ENCODE measurements at regions not wholly inside any gene's neighbourhood (a gene's known extent, or its start where the extent isn't known, plus 50 kb on each side); places are given as distances from the start of the nearest gene placed in this dataset.

- CTCF ChIA-PET: no interaction called here
- POLR2A ChIA-PET: no interaction called here
These were observed 411.5 kb downstream of the NFIB start for GRCh38 chr9:13902286-13903066.

GRCh38 chr9:13901176-13901575 is 412.8 kb downstream of the NFIB start:
- ChIA-PET POLR2A (no interaction called here), CTCF (no interaction called here)

GRCh38 chr9:13900449-13900848 is 413.5 kb downstream of the NFIB start:
- ChIA-PET POLR2A (no interaction called here), CTCF (no interaction called here)

- ChIA-PET POLR2A (no interaction called here), CTCF (no interaction called here)
These were observed 414.0 kb downstream of the NFIB start for GRCh38 chr9:13899924-13900323.

DNA sequence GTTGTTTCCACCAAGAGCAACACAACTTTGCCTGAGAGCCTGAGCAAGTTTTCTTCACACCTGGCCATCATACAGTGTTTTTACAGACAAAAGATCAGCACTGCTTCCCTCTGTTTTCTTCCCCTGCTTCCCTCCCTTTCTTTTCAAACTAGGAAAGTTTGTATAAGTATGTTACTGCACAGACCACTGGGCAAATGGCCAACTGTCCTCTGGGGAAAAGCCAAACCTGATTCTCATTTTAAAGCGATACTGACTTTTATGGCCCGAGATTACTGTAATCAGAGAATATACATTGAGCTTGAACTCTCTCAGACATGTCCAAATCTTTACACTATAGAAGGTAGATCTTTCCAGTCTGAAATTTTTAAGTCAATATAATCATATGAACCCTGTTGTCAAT is 415.0 kb downstream of the NFIB start:
- ChIA-PET POLR2A (no interaction called here), CTCF (no interaction called here)

DNA sequence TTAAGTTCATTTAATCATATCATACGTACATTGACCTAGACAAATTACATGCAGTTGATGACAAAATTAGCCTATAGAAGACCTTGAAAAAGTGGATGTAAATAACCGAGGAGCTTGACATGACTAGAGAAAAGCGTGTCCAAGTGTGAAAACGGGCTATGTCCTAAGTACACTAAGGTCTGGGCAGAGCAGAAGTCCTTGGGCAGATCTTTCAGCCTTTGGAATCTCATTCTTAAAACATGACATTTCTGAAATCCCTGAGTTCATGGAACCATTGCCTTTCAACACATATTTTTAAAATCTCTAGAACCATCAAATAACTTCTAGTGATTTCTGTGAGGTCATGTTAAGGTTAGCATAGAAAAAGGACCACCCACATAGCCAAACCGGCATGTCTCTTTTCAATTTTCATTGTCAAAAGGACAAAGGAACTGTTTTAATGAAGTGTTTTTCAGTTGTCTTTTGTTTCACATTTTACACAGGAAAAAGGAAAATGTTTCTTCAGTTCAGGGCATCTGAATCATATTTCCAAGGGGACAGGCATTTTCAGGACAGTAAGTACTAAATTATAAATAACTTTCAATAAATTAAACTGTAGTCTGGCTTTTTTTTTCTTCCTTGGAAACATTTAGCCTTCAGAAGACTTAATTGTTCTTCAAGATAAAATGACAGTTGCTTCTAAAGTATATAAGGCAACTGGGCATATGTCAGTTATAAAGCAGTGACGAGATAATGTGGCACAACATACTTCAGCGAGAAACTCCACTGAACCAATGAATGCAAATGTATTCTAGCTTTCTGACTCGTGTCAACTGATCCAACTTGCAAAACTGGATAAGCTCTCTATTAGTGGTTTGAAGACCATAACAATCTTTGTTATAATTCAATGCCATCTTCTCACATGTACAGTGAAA is 416.8 kb downstream of the NFIB start:
- POLR2A ChIA-PET: no interaction called here
- CTCF ChIA-PET: no interaction called here

- CTCF ChIA-PET: no interaction called here
- POLR2A ChIA-PET: no interaction called here
These were observed 417.9 kb downstream of the NFIB start for GRCh38 chr9:13896047-13896446.

DNA sequence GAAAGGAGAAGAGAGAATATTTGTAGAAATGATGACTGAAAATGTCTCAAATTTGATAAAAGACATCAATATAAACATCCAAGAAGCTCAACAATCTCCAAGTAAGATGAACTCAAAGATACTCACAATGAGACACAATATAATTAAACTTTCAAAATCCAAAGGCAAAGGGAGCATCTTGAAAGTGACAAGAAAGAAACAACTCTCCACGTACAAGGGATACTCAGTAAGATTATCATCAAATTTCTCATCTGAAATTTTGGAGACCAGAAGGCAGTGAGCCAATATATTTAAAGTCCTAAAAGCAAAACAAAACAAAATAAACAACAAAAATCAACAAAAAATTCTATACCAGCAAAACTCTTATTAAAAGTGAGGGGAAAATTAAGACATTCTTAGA is 428.7 kb downstream of the NFIB start:
- CTCF ChIA-PET: no interaction called here
- POLR2A ChIA-PET: no interaction called here

DNA sequence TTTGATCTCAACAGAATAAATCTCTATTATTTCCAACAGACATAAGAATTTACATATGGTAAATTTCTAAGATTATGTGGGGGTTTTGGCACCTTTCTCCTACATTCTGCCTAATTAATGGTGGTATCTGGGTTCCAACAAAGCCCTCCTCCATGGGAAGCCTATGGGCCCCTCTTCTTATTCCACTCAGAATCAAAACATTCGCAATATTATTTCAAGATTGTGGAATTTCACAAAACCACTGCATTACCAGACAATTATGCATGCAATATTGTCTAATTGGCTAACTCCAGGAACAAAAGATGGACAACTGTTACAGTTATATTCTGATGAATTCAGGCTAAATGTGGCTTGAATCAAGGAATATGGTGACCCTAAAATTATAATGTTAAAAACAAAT is 434.0 kb downstream of the NFIB start:
- ChIA-PET POLR2A (no interaction called here), CTCF (no interaction called here)

DNA sequence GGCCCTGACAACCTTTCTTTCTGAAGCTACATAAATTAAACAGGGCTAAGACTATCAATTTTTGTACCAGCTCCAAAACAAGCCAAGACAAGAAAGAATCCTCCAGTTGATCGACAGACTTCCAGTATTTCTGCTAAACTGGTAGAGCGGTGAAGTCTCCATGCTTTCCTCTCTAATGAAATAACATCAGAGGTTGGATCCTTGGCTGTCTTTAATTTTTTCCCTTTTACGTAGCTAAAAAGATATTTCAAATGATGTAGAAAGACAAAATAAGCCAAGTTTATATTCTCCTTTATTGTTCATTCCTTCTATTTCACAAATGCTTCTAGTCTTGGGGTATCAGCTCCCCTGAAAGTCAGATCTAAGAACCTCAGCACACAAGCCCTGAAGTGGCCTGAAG is 434.9 kb downstream of the NFIB start:
- CTCF ChIA-PET: interaction anchor here (0.9 kb wide), 1 partner anchor 35 kb away, joined by 3 read pairs; no protein-coding TSS in a partner anchor
- POLR2A ChIA-PET: no interaction called here

GRCh38 chr9:13878241-13878711 is 435.7 kb downstream of the NFIB start:
- CTCF ChIA-PET: no interaction called here
- POLR2A ChIA-PET: no interaction called here

- POLR2A ChIA-PET: no interaction called here
These were observed 437.2 kb downstream of the NFIB start for GRCh38 chr9:13876741-13877140.

DNA sequence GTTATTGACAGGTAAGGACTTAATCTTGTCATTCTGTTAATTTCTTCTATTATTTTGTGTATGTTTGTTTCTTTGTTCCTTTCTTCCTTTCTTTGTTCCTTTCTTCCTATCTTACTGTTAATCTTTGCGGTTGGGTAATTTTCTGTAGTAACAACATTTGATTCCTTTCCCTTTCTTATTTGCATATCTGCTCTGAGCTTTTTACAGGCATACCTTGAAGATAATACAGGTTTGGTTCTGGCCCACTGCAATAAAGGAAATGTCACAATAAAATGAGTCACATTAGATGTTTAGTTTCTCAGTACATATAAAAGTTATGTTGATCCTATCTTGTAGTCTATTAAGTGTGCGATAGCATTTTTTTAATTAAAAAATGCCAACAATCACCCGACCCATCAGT is 440.7 kb downstream of the NFIB start:
- ChIA-PET POLR2A (interaction anchor here (0.6 kb wide), 1 partner anchor 11 kb away, joined by 3 read pairs; no protein-coding TSS in a partner anchor), CTCF (no interaction called here)

More at GRCh38 chr9:13876741-13877140, 437.2 kb downstream of the NFIB start:
- CTCF ChIA-PET: no interaction called here

GRCh38 chr9:13868336-13868735 is 445.6 kb downstream of the NFIB start:
- POLR2A ChIA-PET: no interaction called here

GRCh38 chr9:13865869-13866268 is 448.1 kb downstream of the NFIB start:
- POLR2A ChIA-PET: no interaction called here
- CTCF ChIA-PET: no interaction called here

More at GRCh38 chr9:13868336-13868735, 445.6 kb downstream of the NFIB start:
- CTCF ChIA-PET: no interaction called here

- POLR2A ChIA-PET: no interaction called here
- CTCF ChIA-PET: no interaction called here
These were observed 450.8 kb downstream of the NFIB start for GRCh38 chr9:13863112-13863511.

DNA sequence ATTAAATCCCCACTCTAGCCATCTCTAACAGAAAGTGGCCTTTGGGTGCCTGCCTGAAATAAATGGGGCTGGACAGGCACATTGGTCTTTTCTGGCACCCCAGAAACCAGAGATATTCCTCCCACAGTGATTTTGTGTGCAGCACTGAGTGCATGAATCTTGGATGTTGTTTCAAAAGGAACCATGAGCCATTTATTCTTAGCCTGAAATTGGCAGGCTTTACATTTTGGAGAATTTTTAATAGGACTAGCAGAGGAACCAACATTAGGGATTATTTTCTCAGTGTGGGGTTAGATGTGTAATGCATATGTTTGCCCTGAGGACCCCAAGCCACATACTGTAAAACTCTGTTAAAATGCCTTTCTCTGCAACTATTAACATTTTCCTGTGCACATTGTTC is 451.3 kb downstream of the NFIB start:
- ChIA-PET POLR2A (no interaction called here), CTCF (no interaction called here)

- CTCF ChIA-PET: no interaction called here
- POLR2A ChIA-PET: no interaction called here
These were observed 452.8 kb downstream of the NFIB start for GRCh38 chr9:13860946-13861640.

GRCh38 chr9:13860019-13860418 is 453.9 kb downstream of the NFIB start:
- ChIA-PET POLR2A (no interaction called here), CTCF (no interaction called here)

GRCh38 chr9:13857521-13857920 is 456.4 kb downstream of the NFIB start:
- CTCF ChIA-PET: no interaction called here

GRCh38 chr9:13847270-13847669 is 466.7 kb downstream of the NFIB start:
- POLR2A ChIA-PET: no interaction called here
- CTCF ChIA-PET: no interaction called here

More at GRCh38 chr9:13857521-13857920, 456.4 kb downstream of the NFIB start:
- POLR2A ChIA-PET: no interaction called here

All from activated CD8-positive, alpha-beta memory T cell treated with anti-CD3 and anti-CD28 coated beads for 36 hours (primary cell).